ENCODE measurements at regions not wholly inside any gene's neighbourhood (a gene's known extent, or its start where the extent isn't known, plus 50 kb on each side); places are given as distances from the start of the nearest gene placed in this dataset.

- no peak for ATAC-seq
- DNase-seq (ENCODE audit: missing footprints): no peak
- intact Hi-C loops (cut with DNase I): no loop called here
Observed at GRCh38 chr16:87243478-87243877, 73.7 kb downstream of the C16orf95 start.

GRCh38 chr16:87244636-87245197, 72.5 kb downstream of the C16orf95 start:
- intact Hi-C loops (cut with DNase I): no loop called here
- ATAC-seq: no peak
- no peak for DNase-seq (ENCODE audit: missing footprints)

GRCh38 chr16:87245511-87245910, 71.7 kb downstream of the C16orf95 start:
- ATAC-seq: no peak
- no peak for DNase-seq (ENCODE audit: missing footprints)
- intact Hi-C loops (cut with DNase I): no loop called here

GRCh38 chr16:87246269-87247065, 70.7 kb downstream of the C16orf95 start:
- ATAC-seq: no peak
- DNase-seq (ENCODE audit: missing footprints): no peak
- intact Hi-C loops (cut with DNase I): no loop called here

GRCh38 chr16:87248714-87249113, 68.5 kb downstream of the C16orf95 start:
- DNase-seq (ENCODE audit: missing footprints) (no peak), ATAC-seq (no peak)
- intact Hi-C loops (cut with DNase I): no loop called here

- no peak for DNase-seq (ENCODE audit: missing footprints)
- intact Hi-C loops (cut with DNase I): no loop called here
- no peak for ATAC-seq
Observed at GRCh38 chr16:87249425-87249824, 67.8 kb downstream of the C16orf95 start.

GRCh38 chr16:87250431-87250960, 66.7 kb downstream of the C16orf95 start:
- DNase-seq (ENCODE audit: missing footprints) (no peak), ATAC-seq (no peak)
- intact Hi-C loops (cut with DNase I): no loop called here

- intact Hi-C loops (cut with DNase I): no loop called here
- ATAC-seq (no peak), DNase-seq (ENCODE audit: missing footprints) (no peak)
Observed at GRCh38 chr16:87252269-87252970, 64.8 kb downstream of the C16orf95 start.

All from Right ventricle myocardium inferior (tissue), 1 donor.